PFSK-1 (cell line): ENCODE measurements at regions not wholly inside any gene's neighbourhood (a gene's known extent, or its start where the extent isn't known, plus 50 kb on each side); places are given as distances from the start of the nearest gene placed in this dataset.

Experiments
- POLR2AphosphoS5 ChIP-seq: IDR thresholded peaks from 2 replicates; pipeline ENCODE4 v1.6.1; 2012; ENCODE audit warnings: low read depth, mild to moderate bottlenecking, control low read depth, low read length, moderate library complexity
- TAF1 ChIP-seq: IDR thresholded peaks from 2 replicates; pipeline ENCODE4 v1.6.1; 2012; ENCODE audit warnings: low read length, control low read depth, borderline replicate concordance; ENCODE audit not compliant: insufficient read depth

DNA sequence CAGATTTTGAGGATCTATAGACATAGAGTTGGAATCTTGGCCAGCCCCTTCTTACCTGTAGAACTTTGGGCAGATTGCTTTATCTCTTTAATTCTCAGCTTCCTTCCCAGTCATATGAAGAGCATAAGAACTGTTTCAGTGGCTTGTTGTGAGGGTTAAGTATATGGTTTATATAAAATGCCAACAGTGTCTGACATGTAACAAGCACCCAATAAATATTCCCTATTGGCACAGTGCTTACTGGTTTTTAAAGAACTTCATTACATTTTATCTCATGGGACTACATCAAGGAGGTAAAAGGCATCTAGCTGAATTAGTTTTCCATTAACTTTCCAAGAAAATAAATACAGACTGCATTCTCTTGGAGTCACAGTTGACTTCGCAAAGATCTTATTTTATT lies 106.7 kb upstream of the LIMCH1 start:
- TF ChIP-seq POLR2AphosphoS5 (no peak), TAF1 (no peak)
